OCI-LY7 (cell line): ENCODE measurements at regions not wholly inside any gene's neighbourhood (a gene's known extent, or its start where the extent isn't known, plus 50 kb on each side); places are given as distances from the start of the nearest gene placed in this dataset.
"Not testable (repeated sequence)": the region's sequence is repeated elsewhere in the genome, so short reads cannot be mapped to it uniquely, and the experiment has no call there.

Experiments
- BruUV-seq: library from RNA; stranded (reverse); fragments of 400-500 nt; replicated peaks from 2 replicates; lab custom pipeline; 2021; lab: Mats Ljungman, UMichigan
- CTCF ChIA-PET: fragments of 300-600 bp; sonication (Branson Sonifier 250); formaldehyde crosslinking; loops from one replicate; lab custom pipeline; 2022; ENCODE audit warnings: antibody characterized with exemption; ENCODE audit not compliant: unreplicated experiment; lab: Charles Lee
- POLR2A ChIA-PET: fragments of 300-600 bp; sonication (Branson Sonifier 250); formaldehyde crosslinking; loops from one replicate; lab custom pipeline; 2022; ENCODE audit warnings: antibody characterized with exemption; lab: Charles Lee
- DNase-seq: peaks from one replicate; pipeline ENCODE4 v3.0.0-alpha.2; 2015; ENCODE audit warnings: low spot score
- H2AFZ ChIP-seq: fragments of 200-600 bp; sonication (generic), shearing (Covaris generic); 2 replicates; pipeline ENCODE4 v1.6.1; 2014; ENCODE audit warnings: mild to moderate bottlenecking, antibody characterized with exemption, low read length, moderate library complexity
- H3K27ac ChIP-seq: fragments of 200-600 bp; sonication (generic); 2 replicates; pipeline ENCODE4 v1.5.1; 2014; ENCODE audit warnings: mixed run types, low read depth, mild to moderate bottlenecking, moderate library complexity, low read length, inconsistent platforms; ENCODE audit not compliant: poor library complexity, severe bottlenecking
- H3K36me3 ChIP-seq: fragments of 200-600 bp; sonication (generic); 2 replicates; pipeline ENCODE4 v1.6.1; 2014; ENCODE audit warnings: mild to moderate bottlenecking, antibody characterized with exemption, low read length, moderate library complexity, mixed read lengths; ENCODE audit not compliant: insufficient read depth
- H3K4me1 ChIP-seq: fragments of 200-600 bp; sonication (generic); 2 replicates; pipeline ENCODE4 v1.5.1; 2014; ENCODE audit warnings: mild to moderate bottlenecking, low read length; ENCODE audit not compliant: insufficient read depth, poor library complexity, severe bottlenecking
- H3K4me2 ChIP-seq: fragments of 200-600 bp; sonication (generic); 2 replicates; pipeline ENCODE4 v1.6.1; 2014; ENCODE audit warnings: mild to moderate bottlenecking, low read length
- H3K4me3 ChIP-seq: fragments of 200-600 bp; sonication (generic); 2 replicates; pipeline ENCODE4 v1.5.1; 2014; ENCODE audit warnings: mild to moderate bottlenecking, low read depth, low read length; ENCODE audit not compliant: poor library complexity, severe bottlenecking
- H3K79me2 ChIP-seq: fragments of 200-600 bp; sonication (generic); 2 replicates; pipeline ENCODE4 v1.6.1; 2016; ENCODE audit warnings: low read depth, mild to moderate bottlenecking, low read length, moderate library complexity, mixed read lengths; ENCODE audit not compliant: insufficient read depth
- H3K9me2 ChIP-seq: fragments of 200-600 bp; sonication (generic); 2 replicates; pipeline ENCODE4 v1.6.1; 2016; ENCODE audit warnings: mild to moderate bottlenecking, low read length, mixed read lengths; ENCODE audit not compliant: insufficient read depth
- H3K9me3 ChIP-seq: fragments of 200-600 bp; sonication (generic); 2 replicates; pipeline ENCODE4 v1.6.1; 2014; ENCODE audit warnings: mild to moderate bottlenecking, mixed run types, low read length, mixed read lengths
- H4K20me1 ChIP-seq: fragments of 200-600 bp; sonication (generic); 2 replicates; pipeline ENCODE4 v1.6.1; 2014; ENCODE audit warnings: mild to moderate bottlenecking, antibody characterized with exemption, low read length, moderate library complexity, mixed read lengths; ENCODE audit not compliant: insufficient read depth
- CTCF ChIP-seq: fragments of 200-600 bp; sonication (generic); conservative IDR thresholded peaks from 2 replicates; pipeline ENCODE4 v1.5.1; 2014; ENCODE audit warnings: mild to moderate bottlenecking, antibody characterized with exemption, low read length, moderate library complexity, mixed read lengths
- EZH2phosphoT487 ChIP-seq: fragments of 200-600 bp; sonication (generic); IDR thresholded peaks from 2 replicates; pipeline ENCODE4 v1.6.1; 2018; ENCODE audit warnings: low read depth, borderline replicate concordance, mild to moderate bottlenecking, mixed run types, antibody characterized with exemption, low read length, moderate library complexity, mixed read lengths
- intact Hi-C: fragments of 100-400 bp; cut with micrococcal nuclease; formaldehyde crosslinking; loops from one replicate; pipeline ENCODE4 v1.10.0; 2022; ENCODE audit not compliant: unreplicated experiment

GRCh38 chr13:22801402-22802003, 379.3 kb upstream of the SGCG start:
- Histone ChIP-seq H3K4me2 (no peak overlapping the region), H3K9me3 (no peaks in the 10 kb centered on the region), H3K4me1 (no peaks in the 10 kb centered on the region), H3K4me3 (no peak overlapping the region), H4K20me1 (no peaks in the 10 kb centered on the region), H3K79me2 (no peaks in the 10 kb centered on the region), H2AFZ (no peak overlapping the region), H3K36me3 (no peaks in the 10 kb centered on the region), H3K9me2 (no peaks in the 10 kb centered on the region), H3K27ac (no peak overlapping the region)
- CTCF ChIA-PET = no interaction called here
- intact Hi-C loops = loop anchor here (1.0 kb wide), 1 partner anchor 219 kb away; no protein-coding TSS in a partner anchor
- DNase-seq = peak; percentile 20
- TF ChIP-seq CTCF (peak; percentile 66), EZH2phosphoT487 (no peak)
- POLR2A ChIA-PET = no interaction called here
- BruUV-seq = no TSS peak

DNA sequence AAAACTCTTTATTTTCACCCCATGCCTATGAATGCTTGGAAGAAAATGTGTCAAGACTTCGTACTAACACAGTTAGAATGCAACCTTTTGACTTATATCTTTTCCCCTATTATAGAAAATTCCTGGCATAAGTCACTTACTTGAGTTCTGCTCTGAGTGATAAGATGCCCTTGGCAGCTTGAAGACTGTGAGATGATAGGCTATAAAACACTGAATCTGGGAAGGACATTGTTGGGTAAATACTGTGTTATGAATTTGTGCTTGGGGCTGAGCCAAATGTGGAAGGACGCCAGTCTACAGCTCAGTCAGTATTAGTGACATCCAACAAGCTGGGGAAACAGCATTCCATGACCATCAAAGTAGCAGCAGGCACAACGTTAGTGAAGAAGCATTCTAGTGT, 368.0 kb upstream of the SGCG start:
- Histone ChIP-seq H3K36me3 (no peaks in the 10 kb centered on the region), H3K4me2 (no peak overlapping the region), H3K9me2 (no peaks in the 10 kb centered on the region), H4K20me1 (no peaks in the 10 kb centered on the region), H3K79me2 (no peaks in the 10 kb centered on the region), H3K4me3 (no peak overlapping the region), H3K9me3 (no peaks in the 10 kb centered on the region), H3K27ac (no peak overlapping the region), H3K4me1 (no peaks in the 10 kb centered on the region), H2AFZ (no peak overlapping the region)
- ChIA-PET CTCF (no interaction called here), POLR2A (no interaction called here)
- DNase-seq = no peak
- TF ChIP-seq CTCF (no peak), EZH2phosphoT487 (no peak)
- intact Hi-C loops = no loop called here
- BruUV-seq = no TSS peak

- POLR2A ChIA-PET = interaction anchor here (0.8 kb wide), 1 partner anchor 16 kb away, joined by 4 read pairs; no protein-coding TSS in a partner anchor
- intact Hi-C loops, DNase-seq, H4K20me1 ChIP-seq, H3K36me3 ChIP-seq, H3K9me3 ChIP-seq, H3K4me2 ChIP-seq, CTCF ChIA-PET, H3K9me2 ChIP-seq, H3K27ac ChIP-seq, H2AFZ ChIP-seq, BruUV-seq, H3K4me1 ChIP-seq, H3K4me3 ChIP-seq, H3K79me2 ChIP-seq: not testable (repeated sequence)
Observed at GRCh38 chr13:22813531-22814377, 367.0 kb upstream of the SGCG start.

DNA sequence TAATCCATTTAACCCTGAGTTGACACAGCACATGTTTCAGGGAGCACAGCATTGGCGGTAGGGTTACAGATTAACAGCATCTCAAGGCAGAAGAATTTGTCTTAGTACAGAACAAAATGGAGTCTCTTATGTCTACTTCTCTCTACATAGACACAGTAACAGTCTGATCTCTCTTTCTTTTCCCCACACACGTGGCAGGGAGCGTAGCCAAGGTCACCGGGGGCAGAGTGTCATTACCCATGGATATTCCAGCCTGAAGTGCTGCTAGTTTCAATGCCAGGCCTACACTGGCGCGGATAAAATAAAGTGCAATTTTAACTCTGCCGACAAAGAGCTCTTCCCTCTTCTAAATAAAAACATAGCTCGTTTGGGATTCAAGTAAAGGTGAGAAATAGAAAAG, 366.3 kb upstream of the SGCG start:
- H4K20me1 ChIP-seq, BruUV-seq, H3K27ac ChIP-seq, H3K4me2 ChIP-seq, H3K4me1 ChIP-seq, H2AFZ ChIP-seq, DNase-seq, H3K79me2 ChIP-seq, intact Hi-C loops, H3K9me2 ChIP-seq, H3K4me3 ChIP-seq, H3K36me3 ChIP-seq, H3K9me3 ChIP-seq: not testable (repeated sequence)
- ChIA-PET POLR2A (interaction anchor here (0.6 to 0.9 kb wide), 4 partner anchors 8 to 42 kb away, joined by 3 to 4 read pairs (median 4); no protein-coding TSS in a partner anchor), CTCF (interaction anchor here (0.6 kb wide), 1 partner anchor 35 kb away, joined by 3 read pairs; no protein-coding TSS in a partner anchor)
